ENCODE measurements at regions not wholly inside any gene's neighbourhood (a gene's known extent, or its start where the extent isn't known, plus 50 kb on each side); places are given as distances from the start of the nearest gene placed in this dataset.

- no peak for DNase-seq (ENCODE audit: low read depth)
- H3K4me3 ChIP-seq (ENCODE audit: low read depth, low read length), result no peak overlapping the region
- TF ChIP-seq CTCF (conservative IDR thresholded peaks at IDR 0.05; ENCODE audit: low read depth, low read length), result no peak
Measured at GRCh38 chr9:29701971-29702370, 2128.7 kb upstream of the C9orf72 start.

- TF ChIP-seq CTCF (conservative IDR thresholded peaks at IDR 0.05; ENCODE audit: low read depth, low read length), result no peak
- no peak overlapping the region for H3K4me3 ChIP-seq (ENCODE audit: low read depth, low read length)
- DNase-seq (ENCODE audit: low read depth), result no peak
Measured at GRCh38 chr9:29714860-29715259, 2141.6 kb upstream of the C9orf72 start.

GRCh38 chr9:29717631-29718030, 2144.3 kb upstream of the C9orf72 start:
- DNase-seq (ENCODE audit: low read depth), result no peak
- no peak overlapping the region for H3K4me3 ChIP-seq (ENCODE audit: low read depth, low read length)
- no peak for TF ChIP-seq CTCF (conservative IDR thresholded peaks at IDR 0.05; ENCODE audit: low read depth, low read length)

DNA sequence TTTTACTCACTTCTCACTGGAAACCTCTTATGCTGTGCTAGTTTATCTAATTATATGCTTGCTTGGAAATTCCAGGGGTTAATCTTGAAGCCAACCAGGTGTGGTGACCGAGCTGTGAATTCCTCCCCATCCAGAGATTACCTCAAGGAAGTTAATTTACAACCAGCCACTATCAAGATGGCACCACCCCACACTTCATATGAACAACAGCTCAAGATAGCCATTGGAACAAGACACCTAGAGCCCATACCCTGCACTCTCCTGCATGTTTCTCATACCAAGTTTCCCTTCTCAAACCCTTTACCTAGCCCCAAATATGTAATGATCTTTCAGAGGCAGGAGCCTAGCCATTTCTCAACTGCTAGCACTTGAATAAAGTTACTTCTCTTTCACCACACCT, 2156.9 kb upstream of the C9orf72 start:
- no peak for TF ChIP-seq CTCF (conservative IDR thresholded peaks at IDR 0.05; ENCODE audit: low read depth, low read length)
- DNase-seq (ENCODE audit: low read depth), result no peak
- H3K4me3 ChIP-seq (ENCODE audit: low read depth, low read length), result no peak overlapping the region

- no peak for DNase-seq (ENCODE audit: low read depth)
- TF ChIP-seq CTCF (conservative IDR thresholded peaks at IDR 0.05; ENCODE audit: low read depth, low read length), result no peak
- no peak overlapping the region for H3K4me3 ChIP-seq (ENCODE audit: low read depth, low read length)
Measured at GRCh38 chr9:29740518-29740917, 2167.2 kb upstream of the C9orf72 start.

- H3K4me3 ChIP-seq (ENCODE audit: low read depth, low read length), result no peak overlapping the region
- no peak for DNase-seq (ENCODE audit: low read depth)
- TF ChIP-seq CTCF (conservative IDR thresholded peaks at IDR 0.05; ENCODE audit: low read depth, low read length), result no peak
Measured at GRCh38 chr9:29741169-29741568, 2167.9 kb upstream of the C9orf72 start.

DNA sequence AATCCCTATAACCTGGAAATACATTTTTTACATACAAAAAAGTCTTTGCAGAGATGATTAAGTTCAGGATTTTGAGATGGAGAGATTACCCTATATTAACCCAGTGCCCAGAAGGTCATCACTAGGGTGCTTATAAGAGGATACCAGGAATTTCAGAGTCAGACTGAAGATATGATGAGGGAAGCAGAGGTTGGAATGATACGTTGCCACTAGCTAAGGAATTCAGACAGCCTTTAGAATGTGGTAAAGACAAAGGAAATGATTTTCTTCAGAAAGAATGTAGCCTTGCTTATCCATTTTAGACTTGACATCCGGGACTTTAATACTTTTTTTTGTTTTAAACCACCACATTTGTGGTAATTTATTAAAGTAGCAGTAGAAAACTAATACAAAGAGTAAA, 2176.8 kb upstream of the C9orf72 start:
- DNase-seq (ENCODE audit: low read depth), result peak; percentile 74
- no peak overlapping the region for H3K4me3 ChIP-seq (ENCODE audit: low read depth, low read length)
- no peak for TF ChIP-seq CTCF (conservative IDR thresholded peaks at IDR 0.05; ENCODE audit: low read depth, low read length)

Data from choroid plexus epithelial cell (primary cell).